AG09319 (cell line): ENCODE measurements at regions not wholly inside any gene's neighbourhood (a gene's known extent, or its start where the extent isn't known, plus 50 kb on each side); places are given as distances from the start of the nearest gene placed in this dataset.

ENCODE experiments used
- DNase-seq: peaks from one replicate; pipeline ENCODE4 v3.0.0-alpha.2; 2010; ENCODE audit warnings: low read depth; ENCODE audit errors: extremely low read depth
- TF ChIP-seq, protein P1 (sequence below): IDR thresholded peaks from 2 replicates; pipeline ENCODE4 v1.5.1; 2011; ENCODE audit warnings: low read depth, mild to moderate bottlenecking, inconsistent platforms, low read length, moderate library complexity

DNA sequence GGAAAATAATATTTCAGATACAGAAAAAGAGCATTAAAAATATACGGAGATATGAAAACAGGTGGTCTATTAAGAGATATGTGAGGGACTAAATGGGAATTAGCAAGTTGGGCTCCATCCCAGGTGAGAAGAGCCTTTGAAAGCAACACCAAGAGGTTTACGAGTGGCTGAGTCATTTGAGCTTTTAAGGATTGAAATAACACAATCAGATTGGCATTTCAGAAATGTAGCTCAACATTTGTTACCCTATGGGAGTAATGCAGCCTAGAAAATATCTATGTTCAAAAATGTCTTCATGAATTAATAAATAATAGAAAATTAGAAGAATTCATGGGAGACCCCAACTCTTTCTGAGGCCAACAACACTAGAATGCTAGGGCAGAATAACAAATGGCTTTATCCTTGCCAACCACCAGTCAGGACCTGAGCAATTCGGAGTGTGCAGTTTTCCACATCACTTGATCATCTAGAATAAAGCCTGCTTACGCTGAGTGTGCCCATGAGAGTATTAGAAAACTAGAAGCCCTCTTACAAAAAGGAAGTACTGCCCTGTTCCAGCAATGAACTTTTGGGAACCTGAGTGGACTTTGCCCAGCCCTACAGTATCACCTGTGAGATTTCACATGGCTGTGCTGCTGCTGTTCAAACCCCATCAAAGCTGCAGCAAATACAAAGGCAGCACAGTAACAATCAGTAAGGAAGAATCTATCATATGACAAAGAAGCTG, 538.0 kb upstream of the CAMK1G start:
- DNase-seq, result no peak
- TF ChIP-seq, protein P1, sequence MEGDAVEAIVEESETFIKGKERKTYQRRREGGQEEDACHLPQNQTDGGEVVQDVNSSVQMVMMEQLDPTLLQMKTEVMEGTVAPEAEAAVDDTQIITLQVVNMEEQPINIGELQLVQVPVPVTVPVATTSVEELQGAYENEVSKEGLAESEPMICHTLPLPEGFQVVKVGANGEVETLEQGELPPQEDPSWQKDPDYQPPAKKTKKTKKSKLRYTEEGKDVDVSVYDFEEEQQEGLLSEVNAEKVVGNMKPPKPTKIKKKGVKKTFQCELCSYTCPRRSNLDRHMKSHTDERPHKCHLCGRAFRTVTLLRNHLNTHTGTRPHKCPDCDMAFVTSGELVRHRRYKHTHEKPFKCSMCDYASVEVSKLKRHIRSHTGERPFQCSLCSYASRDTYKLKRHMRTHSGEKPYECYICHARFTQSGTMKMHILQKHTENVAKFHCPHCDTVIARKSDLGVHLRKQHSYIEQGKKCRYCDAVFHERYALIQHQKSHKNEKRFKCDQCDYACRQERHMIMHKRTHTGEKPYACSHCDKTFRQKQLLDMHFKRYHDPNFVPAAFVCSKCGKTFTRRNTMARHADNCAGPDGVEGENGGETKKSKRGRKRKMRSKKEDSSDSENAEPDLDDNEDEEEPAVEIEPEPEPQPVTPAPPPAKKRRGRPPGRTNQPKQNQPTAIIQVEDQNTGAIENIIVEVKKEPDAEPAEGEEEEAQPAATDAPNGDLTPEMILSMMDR, result no peak

DNA sequence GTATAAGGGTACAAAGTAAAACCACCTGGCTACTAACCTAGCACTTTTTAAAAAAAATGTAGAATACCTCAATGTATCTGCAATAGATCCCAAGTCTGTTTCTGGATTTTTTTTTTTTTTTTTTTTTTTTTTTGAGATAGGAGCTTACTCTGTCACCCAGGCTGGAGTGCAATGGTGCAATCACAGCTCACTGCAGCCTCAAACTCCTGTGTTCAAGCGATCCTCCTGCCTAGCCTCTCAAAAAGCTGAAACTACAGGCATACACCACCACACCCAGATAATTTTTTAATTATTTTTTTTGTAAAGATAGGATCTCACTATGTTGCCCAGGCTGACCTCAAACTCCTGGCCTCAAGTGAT, 537.5 kb upstream of the CAMK1G start:
- TF ChIP-seq, protein P1, result no peak
- no peak for DNase-seq

DNA sequence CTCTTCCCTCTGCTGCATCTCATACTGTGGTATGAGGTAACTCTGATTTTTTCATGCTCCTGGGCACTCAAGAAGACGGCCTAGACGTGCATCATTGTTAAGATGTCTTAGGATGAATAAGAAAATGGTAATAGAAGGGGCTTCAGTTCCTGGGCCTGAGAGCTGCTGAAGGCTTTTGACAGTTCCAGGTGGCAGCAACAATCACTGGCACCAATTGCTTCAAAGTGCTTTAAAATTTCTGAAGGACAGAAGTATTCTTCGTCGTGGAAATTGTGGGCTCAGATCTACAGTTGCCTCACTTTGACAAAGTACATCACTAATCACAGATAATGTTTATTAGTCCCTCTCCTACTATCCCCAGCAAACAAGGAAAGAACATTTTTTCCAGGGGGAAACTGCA, 536.6 kb upstream of the CAMK1G start:
- TF ChIP-seq, protein P1, result no peak

DNA sequence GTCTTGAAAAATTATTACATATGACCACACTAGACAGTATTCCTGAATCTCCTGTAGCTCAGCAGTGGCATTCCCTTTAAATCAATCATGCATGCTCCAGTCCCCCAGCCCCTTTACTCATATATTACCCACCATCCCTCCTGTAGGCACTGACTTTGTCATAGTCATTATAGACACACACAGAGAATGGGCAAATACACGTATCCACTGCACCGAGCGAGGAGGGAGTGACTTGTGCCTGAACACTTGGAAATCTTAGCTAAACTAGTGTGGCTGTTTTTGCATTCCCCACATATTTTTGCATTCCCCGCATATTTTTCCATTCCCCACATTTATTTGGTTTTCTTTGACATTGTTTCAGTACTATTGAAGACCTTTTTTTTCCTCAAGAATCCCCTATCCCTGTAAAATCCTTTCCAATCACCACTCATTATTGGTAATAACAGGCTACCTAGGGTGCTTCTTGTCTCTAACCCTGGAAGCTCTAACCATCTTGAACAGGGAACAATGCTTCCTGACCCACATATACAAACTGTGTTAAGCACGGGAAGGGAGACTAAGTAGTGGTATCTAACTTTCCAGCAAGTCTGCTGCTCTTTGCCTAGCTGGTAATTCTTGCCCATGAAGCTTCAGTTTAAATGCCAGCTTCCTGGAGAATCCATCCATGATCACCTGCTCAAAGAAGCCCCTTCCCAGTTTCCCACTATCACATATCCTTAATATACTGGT, 534.4 kb upstream of the CAMK1G start:
- TF ChIP-seq, protein P1, result no peak
- DNase-seq, result no peak

More for the DNA sequence above, 536.6 kb upstream of the CAMK1G start:
- DNase-seq, result no peak

DNA sequence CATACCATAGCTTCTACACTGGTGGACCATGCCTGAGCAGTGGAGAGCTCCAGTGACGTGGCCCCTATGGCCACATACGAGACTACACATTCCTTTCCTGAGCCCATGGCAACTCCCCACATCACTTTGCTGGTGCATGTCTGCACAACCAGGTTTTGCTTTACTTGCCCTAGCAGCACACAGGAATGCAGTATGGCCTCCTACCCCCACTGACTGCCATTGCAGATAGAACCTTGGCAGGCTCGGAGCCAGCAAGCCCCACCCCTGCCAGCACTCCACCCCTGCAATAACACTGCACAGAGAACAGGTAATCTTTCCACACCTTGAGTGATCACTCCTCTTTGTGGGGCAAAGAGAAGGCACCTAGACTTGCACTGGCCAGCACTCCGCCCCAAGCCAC, 531.9 kb upstream of the CAMK1G start:
- DNase-seq, result no peak
- TF ChIP-seq, protein P1, result no peak

DNA sequence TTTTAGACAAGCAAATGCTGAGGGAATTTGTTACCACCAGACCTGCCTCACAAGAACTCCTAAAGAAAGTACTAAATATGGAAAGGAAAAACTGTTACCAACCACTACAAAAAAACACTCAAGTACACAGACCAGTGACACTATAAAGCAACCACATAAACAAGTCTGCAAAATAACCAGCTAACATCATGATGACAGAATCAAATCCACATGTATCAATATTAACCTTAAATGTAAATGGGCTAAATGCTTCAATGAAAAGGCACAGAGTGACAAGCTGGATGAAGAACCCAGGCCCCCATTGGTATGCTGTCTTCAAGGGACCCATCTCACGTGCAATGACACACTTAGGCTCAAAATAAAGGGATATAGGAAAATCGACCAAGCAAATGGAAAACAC, 529.9 kb upstream of the CAMK1G start:
- TF ChIP-seq, protein P1, result no peak
- DNase-seq, result no peak

DNA sequence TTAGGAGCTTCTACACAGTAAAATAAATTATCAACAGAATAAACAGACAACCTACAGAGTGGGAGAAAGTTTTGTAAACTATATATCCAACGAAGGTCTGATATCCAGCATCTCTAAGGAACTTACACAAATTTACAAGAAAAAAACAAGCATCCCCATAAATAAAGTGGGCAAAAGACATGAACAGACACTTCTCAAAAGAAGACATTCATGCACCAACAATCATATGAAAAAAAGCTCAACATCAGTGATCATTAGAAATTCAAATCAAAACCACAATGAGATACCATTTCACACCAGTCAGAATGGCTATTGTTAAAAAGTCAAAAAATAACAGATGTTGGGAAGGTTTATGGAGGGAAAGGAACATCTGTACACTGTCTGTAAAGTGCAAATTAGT, 526.4 kb upstream of the CAMK1G start:
- no peak for DNase-seq
- TF ChIP-seq, protein P1, result no peak
